ENCODE measurements at regions not wholly inside any gene's neighbourhood (a gene's known extent, or its start where the extent isn't known, plus 50 kb on each side); places are given as distances from the start of the nearest gene placed in this dataset.

GRCh38 chr18:24679062-24679461 is 218.6 kb downstream of the HRH4 start:
- H3K4ac ChIP-seq (ENCODE audit: low read length), result no peak overlapping the region
- H3K27me3 ChIP-seq (ENCODE audit: control insufficient read depth in 3 of 3, insufficient read depth in 3 of 3, low read depth in 1 of 3, low read length in 3 of 3), result peaks cover 0 to 3% (median 0%) of the 10 kb centered on the region in 3 experiments
- no CpG with 5 or more reads among the region's 4 CpGs for WGBS, 2 donors (ENCODE audit: extremely low coverage in 2 of 2, insufficient read length in 2 of 2, insufficient replicate concordance in 1 of 2)
- no peak overlapping the region for H3K23ac ChIP-seq (ENCODE audit: low read depth, low read length, poor library complexity)
- no peak overlapping the region for H4K8ac ChIP-seq (ENCODE audit: low read depth, low read length)
- H3K79me1 ChIP-seq (ENCODE audit: low read depth, low read length), result no peaks in the 10 kb centered on the region
- H3K4me2 ChIP-seq (ENCODE audit: insufficient read depth, low read length, poor library complexity, severe bottlenecking), result no peak overlapping the region
- no peak overlapping the region for H2BK12ac ChIP-seq (ENCODE audit: low read length)
- H3K14ac ChIP-seq (ENCODE audit: low read length), result no peak overlapping the region
- no peak overlapping the region for H2BK5ac ChIP-seq (ENCODE audit: low read length)
- no peak overlapping the region for H3K4me3 ChIP-seq (ENCODE audit: low read length in 2 of 2)
- no peak overlapping the region for H2BK120ac ChIP-seq (ENCODE audit: low read depth, low read length)
- no peak overlapping the region for H3K27ac ChIP-seq (replicated peaks; ENCODE audit: low read length)
- H3K18ac ChIP-seq (ENCODE audit: low read length), result no peak overlapping the region
- H3K4me1 ChIP-seq (ENCODE audit: control insufficient read depth in 2 of 2, insufficient read depth in 1 of 2, low read depth in 1 of 2, low read length in 2 of 2), result no peaks in the 10 kb centered on the region
- no peak overlapping the region for H2AK5ac ChIP-seq (ENCODE audit: low read depth, low read length)
- no peak overlapping the region for H3K9ac ChIP-seq (ENCODE audit: low read depth, low read length, poor library complexity)
- H3K9me3 ChIP-seq (replicated peaks in 1 of 2; ENCODE audit: control insufficient read depth in 2 of 2, insufficient read depth in 1 of 2, low read depth in 1 of 2, low read length in 2 of 2), result no peaks in the 10 kb centered on the region
- H3K36me3 ChIP-seq (replicated peaks in 1 of 2; ENCODE audit: control insufficient read depth in 2 of 2, insufficient read depth in 2 of 2, low read length in 2 of 2), result no peaks in the 10 kb centered on the region
- no peak for DNase-seq (ENCODE audit: low spot score)
- H4K91ac ChIP-seq (ENCODE audit: low read depth, low read length, poor library complexity), result no peak overlapping the region
- H2AFZ ChIP-seq (ENCODE audit: low read length), result no peak overlapping the region
- H2BK15ac ChIP-seq (ENCODE audit: low read length), result no peak overlapping the region

DNA sequence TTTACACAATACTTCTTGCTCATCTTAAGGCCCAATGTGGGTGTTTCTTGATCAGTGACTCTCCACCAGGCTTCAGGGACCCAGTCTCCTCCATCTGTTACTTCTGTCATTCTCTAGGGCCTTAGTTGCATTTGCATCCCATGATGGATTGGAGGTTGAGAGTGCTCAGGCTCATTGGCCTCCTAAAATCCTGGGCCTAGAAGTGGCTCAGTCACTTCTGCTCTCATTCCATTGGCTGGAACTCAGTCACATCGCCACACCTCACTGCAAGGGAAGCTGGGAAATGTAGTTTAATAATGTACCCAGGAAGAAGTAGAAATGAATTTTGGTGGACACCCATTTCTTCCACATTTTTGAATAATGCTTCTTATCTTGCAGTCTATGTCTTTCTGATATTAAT is 223.5 kb downstream of the HRH4 start:
- DNase-seq (ENCODE audit: low spot score), result no peak
- Histone ChIP-seq H3K79me1 (ENCODE audit: low read depth, low read length) (no peaks in the 10 kb centered on the region), H2AK5ac (ENCODE audit: low read depth, low read length) (no peak overlapping the region)

DNA sequence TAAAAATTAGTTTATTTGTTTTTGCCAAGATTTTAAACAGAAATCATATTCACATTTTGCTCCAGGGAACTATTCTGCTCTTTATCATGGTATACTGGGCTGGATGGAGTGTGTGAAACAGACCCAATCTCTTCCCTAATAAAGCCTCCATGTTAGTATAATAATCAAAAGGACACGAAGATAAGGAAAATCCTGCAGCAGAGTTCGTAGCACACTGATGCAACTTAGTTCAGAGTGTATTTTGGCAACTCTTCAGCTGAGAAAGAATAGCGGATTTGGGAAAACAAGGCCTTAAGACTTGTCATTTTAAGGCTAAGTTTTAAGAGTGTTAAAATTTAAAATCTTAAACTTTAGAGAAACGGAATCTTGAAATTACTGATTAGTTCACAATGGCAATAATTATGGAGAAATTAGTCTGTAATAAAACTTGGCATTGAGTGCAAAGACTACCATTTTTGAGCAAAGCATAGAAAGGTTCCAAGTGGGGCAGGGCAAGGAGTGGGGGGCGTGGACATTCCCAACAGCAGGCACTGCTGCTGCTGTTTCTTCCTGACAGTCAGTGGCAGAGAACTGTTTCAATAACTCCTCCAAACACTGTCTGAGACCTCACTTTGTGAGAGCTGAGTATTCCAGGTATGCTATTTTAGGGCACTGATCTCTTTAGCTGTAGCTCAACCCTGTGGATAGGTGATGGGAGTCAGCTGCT is 225.0 kb downstream of the HRH4 start:
- H3K4me2 ChIP-seq (ENCODE audit: insufficient read depth, low read length, poor library complexity, severe bottlenecking), result no peak overlapping the region
- no peak for DNase-seq (ENCODE audit: low spot score)
- H4K8ac ChIP-seq (ENCODE audit: low read depth, low read length), result no peak overlapping the region
- no peak overlapping the region for H3K9ac ChIP-seq (ENCODE audit: low read depth, low read length, poor library complexity)
- H3K36me3 ChIP-seq (replicated peaks in 1 of 2; ENCODE audit: control insufficient read depth in 2 of 2, insufficient read depth in 2 of 2, low read length in 2 of 2), result no peaks in the 10 kb centered on the region
- H3K14ac ChIP-seq (ENCODE audit: low read length), result no peak overlapping the region
- no peak overlapping the region for H2AFZ ChIP-seq (ENCODE audit: low read length)
- no peak overlapping the region for H3K4me3 ChIP-seq (ENCODE audit: low read length in 2 of 2)
- H3K18ac ChIP-seq (ENCODE audit: low read length), result no peak overlapping the region
- H3K4me1 ChIP-seq (ENCODE audit: control insufficient read depth in 2 of 2, insufficient read depth in 1 of 2, low read depth in 1 of 2, low read length in 2 of 2), result no peaks in the 10 kb centered on the region
- peaks cover 0 to 4% (median 0%) of the 10 kb centered on the region in 3 experiments for H3K27me3 ChIP-seq (ENCODE audit: control insufficient read depth in 3 of 3, insufficient read depth in 3 of 3, low read depth in 1 of 3, low read length in 3 of 3)
- no peak overlapping the region for H2AK5ac ChIP-seq (ENCODE audit: low read depth, low read length)
- no peaks in the 10 kb centered on the region for H3K79me1 ChIP-seq (ENCODE audit: low read depth, low read length)
- H3K27ac ChIP-seq (replicated peaks; ENCODE audit: low read length), result no peak overlapping the region
- H4K91ac ChIP-seq (ENCODE audit: low read depth, low read length, poor library complexity), result no peak overlapping the region
- H2BK5ac ChIP-seq (ENCODE audit: low read length), result no peak overlapping the region
- no peak overlapping the region for H3K23ac ChIP-seq (ENCODE audit: low read depth, low read length, poor library complexity)
- no peak overlapping the region for H3K4ac ChIP-seq (ENCODE audit: low read length)
- WGBS, 2 donors (ENCODE audit: extremely low coverage in 2 of 2, insufficient read length in 2 of 2, insufficient replicate concordance in 1 of 2), result no CpG with 5 or more reads among the region's 5 CpGs
- no peaks in the 10 kb centered on the region for H3K9me3 ChIP-seq (replicated peaks in 1 of 2; ENCODE audit: control insufficient read depth in 2 of 2, insufficient read depth in 1 of 2, low read depth in 1 of 2, low read length in 2 of 2)
- H2BK120ac ChIP-seq (ENCODE audit: low read depth, low read length), result no peak overlapping the region
- H2BK12ac ChIP-seq (ENCODE audit: low read length), result no peak overlapping the region
- H2BK15ac ChIP-seq (ENCODE audit: low read length), result no peak overlapping the region

More for the DNA sequence above, 223.5 kb downstream of the HRH4 start:
- Histone ChIP-seq H3K9ac (ENCODE audit: low read depth, low read length, poor library complexity) (no peak overlapping the region), H3K4ac (ENCODE audit: low read length) (no peak overlapping the region), H3K27me3 (ENCODE audit: control insufficient read depth in 3 of 3, insufficient read depth in 3 of 3, low read depth in 1 of 3, low read length in 3 of 3) (peaks cover 0 to 6% (median 0%) of the 10 kb centered on the region in 3 experiments), H4K8ac (ENCODE audit: low read depth, low read length) (no peak overlapping the region), H3K4me2 (ENCODE audit: insufficient read depth, low read length, poor library complexity, severe bottlenecking) (no peak overlapping the region), H2BK15ac (ENCODE audit: low read length) (no peak overlapping the region), H3K18ac (ENCODE audit: low read length) (no peak overlapping the region), H2BK12ac (ENCODE audit: low read length) (no peak overlapping the region), H3K14ac (ENCODE audit: low read length) (no peak overlapping the region), H3K9me3 (replicated peaks in 1 of 2; ENCODE audit: control insufficient read depth in 2 of 2, insufficient read depth in 1 of 2, low read depth in 1 of 2, low read length in 2 of 2) (no peaks in the 10 kb centered on the region), H3K36me3 (replicated peaks in 1 of 2; ENCODE audit: control insufficient read depth in 2 of 2, insufficient read depth in 2 of 2, low read length in 2 of 2) (no peaks in the 10 kb centered on the region), H3K4me1 (ENCODE audit: control insufficient read depth in 2 of 2, insufficient read depth in 1 of 2, low read depth in 1 of 2, low read length in 2 of 2) (no peaks in the 10 kb centered on the region), H3K4me3 (ENCODE audit: low read length in 2 of 2) (no peak overlapping the region), H2BK5ac (ENCODE audit: low read length) (no peak overlapping the region), H4K91ac (ENCODE audit: low read depth, low read length, poor library complexity) (no peak overlapping the region), H2BK120ac (ENCODE audit: low read depth, low read length) (no peak overlapping the region), H2AFZ (ENCODE audit: low read length) (no peak overlapping the region), H3K23ac (ENCODE audit: low read depth, low read length, poor library complexity) (no peak overlapping the region), H3K27ac (replicated peaks; ENCODE audit: low read length) (no peak overlapping the region)
- no CpG with 5 or more reads among the region's 1 CpG for WGBS, 2 donors (ENCODE audit: extremely low coverage in 2 of 2, insufficient read length in 2 of 2, insufficient replicate concordance in 1 of 2)

GRCh38 chr18:24695168-24695567 is 234.7 kb downstream of the HRH4 start:
- no peak overlapping the region for H2BK15ac ChIP-seq (ENCODE audit: low read length)
- H3K79me1 ChIP-seq (ENCODE audit: low read depth, low read length), result no peaks in the 10 kb centered on the region
- H3K9me3 ChIP-seq (replicated peaks in 1 of 2; ENCODE audit: control insufficient read depth in 2 of 2, insufficient read depth in 1 of 2, low read depth in 1 of 2, low read length in 2 of 2), result peaks cover 0 to 3% of the 10 kb centered on the region in 2 donors
- peaks cover 0 to 4% (median 0%) of the 10 kb centered on the region in 3 experiments for H3K27me3 ChIP-seq (ENCODE audit: control insufficient read depth in 3 of 3, insufficient read depth in 3 of 3, low read depth in 1 of 3, low read length in 3 of 3)
- H3K4me1 ChIP-seq (ENCODE audit: control insufficient read depth in 2 of 2, insufficient read depth in 1 of 2, low read depth in 1 of 2, low read length in 2 of 2), result no peaks in the 10 kb centered on the region
- H2BK5ac ChIP-seq (ENCODE audit: low read length), result no peak overlapping the region
- H3K4me3 ChIP-seq (ENCODE audit: low read length in 2 of 2), result no peak overlapping the region
- H2BK12ac ChIP-seq (ENCODE audit: low read length), result no peak overlapping the region
- H3K18ac ChIP-seq (ENCODE audit: low read length), result no peak overlapping the region
- no peaks in the 10 kb centered on the region for H3K36me3 ChIP-seq (replicated peaks in 1 of 2; ENCODE audit: control insufficient read depth in 2 of 2, insufficient read depth in 2 of 2, low read length in 2 of 2)
- H3K27ac ChIP-seq (replicated peaks; ENCODE audit: low read length), result no peak overlapping the region
- no CpG with 5 or more reads among the region's 3 CpGs for WGBS, 2 donors (ENCODE audit: extremely low coverage in 2 of 2, insufficient read length in 2 of 2, insufficient replicate concordance in 1 of 2)
- H3K23ac ChIP-seq (ENCODE audit: low read depth, low read length, poor library complexity), result no peak overlapping the region
- H2AK5ac ChIP-seq (ENCODE audit: low read depth, low read length), result no peak overlapping the region
- peak overlapping the region; percentile 18 for H2AFZ ChIP-seq (ENCODE audit: low read length)
- H3K4me2 ChIP-seq (ENCODE audit: insufficient read depth, low read length, poor library complexity, severe bottlenecking), result no peak overlapping the region
- H4K8ac ChIP-seq (ENCODE audit: low read depth, low read length), result no peak overlapping the region
- H3K14ac ChIP-seq (ENCODE audit: low read length), result no peak overlapping the region
- no peak overlapping the region for H4K91ac ChIP-seq (ENCODE audit: low read depth, low read length, poor library complexity)
- no peak overlapping the region for H3K4ac ChIP-seq (ENCODE audit: low read length)
- DNase-seq (ENCODE audit: low spot score), result no peak
- no peak overlapping the region for H3K9ac ChIP-seq (ENCODE audit: low read depth, low read length, poor library complexity)
- H2BK120ac ChIP-seq (ENCODE audit: low read depth, low read length), result no peak overlapping the region
